Upper lobe of left lung (tissue), 6 donors: ENCODE measurements at regions not wholly inside any gene's neighbourhood (a gene's known extent, or its start where the extent isn't known, plus 50 kb on each side); places are given as distances from the start of the nearest gene placed in this dataset.

Experiments used
- ATAC-seq, 2 donors: fragments of 200-7000 bp; cut with Tn5 transposase; one replicate each; pipeline ENCODE4 v1.9.1; 2022; ENCODE audit warnings: mild to moderate bottlenecking in 2 of 2, moderate library complexity in 2 of 2; ENCODE audit not compliant: low FRiP score in 2 of 2
- DNase-seq, 2 donors: peaks; one replicate each; pipeline ENCODE4 v3.0.0-alpha.2; 2019 to 2020
- H3K27ac ChIP-seq, 4 donors: fragments of 200-600 bp; sonication (generic); one replicate each; pipeline ENCODE4 v1.5.1; 2016 to 2019
- H3K27me3 ChIP-seq, 4 donors: fragments of 200-600 bp; sonication (generic); one replicate each; pipeline ENCODE4 v1.5.1; 2017 to 2019
- H3K36me3 ChIP-seq, 4 donors: fragments of 200-600 bp; sonication (generic); one replicate each; pipeline ENCODE4 v1.5.1; 2016 to 2019
- H3K4me1 ChIP-seq, 4 donors: fragments of 200-600 bp; sonication (generic); one replicate each; pipeline ENCODE4 v1.5.1; 2018 to 2019
- H3K4me3 ChIP-seq, 4 donors: fragments of 200-600 bp; sonication (generic); one replicate each; pipeline ENCODE4 v1.5.1; 2017 to 2019; ENCODE audit warnings: mild to moderate bottlenecking in 2 of 4, moderate library complexity in 1 of 4
- H3K9me3 ChIP-seq, 4 donors: fragments of 200-600 bp; sonication (generic); one replicate each; pipeline ENCODE4 v1.5.1; 2018 to 2019
- EP300 ChIP-seq, 4 donors: sonication (generic); formaldehyde crosslinking; IDR thresholded peaks; one replicate each; pipeline ENCODE4 v1.5.1; 2017; ENCODE audit warnings: antibody characterized with exemption in 4 of 4, control low read depth in 2 of 4
- POLR2A ChIP-seq, 4 donors: fragments of 450-650 bp; IDR thresholded peaks; one replicate each; pipeline ENCODE4 v1.5.1; 2016 to 2017; ENCODE audit warnings: antibody characterized with exemption in 4 of 4, mild to moderate bottlenecking in 2 of 4
- POLR2AphosphoS5 ChIP-seq, 2 donors: sonication (generic); formaldehyde crosslinking; IDR thresholded peaks; one replicate each; pipeline ENCODE4 v1.5.1; 2017; ENCODE audit warnings: antibody characterized with exemption in 2 of 2
- WGBS, 2 donors: methylation state at CpG; one replicate each; pipeline ENCODE4 v1.1.5; 2017 to 2018; 5-methylcytosine and 5-hydroxymethylcytosine counted together
- TF ChIP-seq, protein P1 (sequence below), 6 experiments: fragments of 450-650 bp in 4 of 6; fragments of 200-600 bp in 2 of 6; sonication (generic) in 2 of 6; IDR thresholded peaks; one replicate each; pipeline ENCODE4 v1.5.1; 2016 to 2019; ENCODE audit warnings: antibody characterized with exemption in 6 of 6
- donor health status: DM: no; HTN: no; CAD: no; lungs with moderate emphysema.
- donor health status: DM: no; HTN: yes; CAD: no; lungs with severe emphysema.

GRCh38 chr5:93096561-93096960 lies 484.5 kb downstream of the NR2F1-AS1 start:
- no peak for ATAC-seq
- DNase-seq: no peak
- 52 to 67% methylated on average over 1 of the region's 1 CpG for WGBS, 2 donors

GRCh38 chr5:93092349-93093105 lies 488.5 kb downstream of the NR2F1-AS1 start:
- 74 to 76% methylated on average over 2 of the region's 2 CpGs for WGBS, 2 donors
- TF ChIP-seq POLR2AphosphoS5 (IDR thresholded peaks at IDR 0.05): no peak
- TF ChIP-seq, protein P1, sequence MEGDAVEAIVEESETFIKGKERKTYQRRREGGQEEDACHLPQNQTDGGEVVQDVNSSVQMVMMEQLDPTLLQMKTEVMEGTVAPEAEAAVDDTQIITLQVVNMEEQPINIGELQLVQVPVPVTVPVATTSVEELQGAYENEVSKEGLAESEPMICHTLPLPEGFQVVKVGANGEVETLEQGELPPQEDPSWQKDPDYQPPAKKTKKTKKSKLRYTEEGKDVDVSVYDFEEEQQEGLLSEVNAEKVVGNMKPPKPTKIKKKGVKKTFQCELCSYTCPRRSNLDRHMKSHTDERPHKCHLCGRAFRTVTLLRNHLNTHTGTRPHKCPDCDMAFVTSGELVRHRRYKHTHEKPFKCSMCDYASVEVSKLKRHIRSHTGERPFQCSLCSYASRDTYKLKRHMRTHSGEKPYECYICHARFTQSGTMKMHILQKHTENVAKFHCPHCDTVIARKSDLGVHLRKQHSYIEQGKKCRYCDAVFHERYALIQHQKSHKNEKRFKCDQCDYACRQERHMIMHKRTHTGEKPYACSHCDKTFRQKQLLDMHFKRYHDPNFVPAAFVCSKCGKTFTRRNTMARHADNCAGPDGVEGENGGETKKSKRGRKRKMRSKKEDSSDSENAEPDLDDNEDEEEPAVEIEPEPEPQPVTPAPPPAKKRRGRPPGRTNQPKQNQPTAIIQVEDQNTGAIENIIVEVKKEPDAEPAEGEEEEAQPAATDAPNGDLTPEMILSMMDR (IDR thresholded peaks at IDR 0.05): peak in 1 of 6 experiments; percentile 8

More at GRCh38 chr5:93096561-93096960, 484.5 kb downstream of the NR2F1-AS1 start:
- Histone ChIP-seq H3K27me3 (no peaks in the 10 kb centered on the region), H3K9me3 (no peaks in the 10 kb centered on the region), H3K4me1 (no peaks in the 10 kb centered on the region), H3K36me3 (no peaks in the 10 kb centered on the region), H3K27ac (no peak overlapping the region), H3K4me3 (no peak overlapping the region)
- TF ChIP-seq, protein P1 (IDR thresholded peaks at IDR 0.05): no peak

DNA sequence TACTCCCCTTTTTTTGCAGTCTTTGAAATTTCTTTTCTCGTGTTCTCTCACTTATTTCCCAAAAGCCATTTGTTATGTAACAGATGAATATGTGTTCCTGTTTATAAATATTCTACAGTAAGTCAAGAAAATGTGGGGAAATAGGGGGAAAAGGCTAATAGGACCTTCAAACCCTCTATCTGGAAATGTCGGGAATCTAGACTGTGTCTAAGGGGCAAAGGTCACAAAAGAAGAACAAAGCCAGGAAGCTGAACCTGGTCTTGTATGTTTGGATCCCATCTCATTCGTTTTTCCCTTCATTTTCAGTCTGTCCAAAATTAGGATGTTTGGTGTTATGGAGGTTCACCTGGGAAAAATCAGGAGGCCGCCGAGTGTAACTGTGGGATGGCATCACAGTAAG lies 490.3 kb downstream of the NR2F1-AS1 start:
- Histone ChIP-seq H3K9me3 (no peaks in the 10 kb centered on the region), H3K27me3 (no peaks in the 10 kb centered on the region), H3K4me3 (no peak overlapping the region), H3K27ac (no peak overlapping the region), H3K4me1 (no peaks in the 10 kb centered on the region), H3K36me3 (no peaks in the 10 kb centered on the region)
- ATAC-seq: no peak
- no peak for DNase-seq
- WGBS, 2 donors: 65 to 66% methylated on average over 5 of the region's 5 CpGs
- TF ChIP-seq, protein P1 (IDR thresholded peaks at IDR 0.05): no peak
- no peak for TF ChIP-seq EP300 (IDR thresholded peaks at IDR 0.05)
- TF ChIP-seq POLR2A (IDR thresholded peaks at IDR 0.05): no peak
- no peak for TF ChIP-seq POLR2AphosphoS5 (IDR thresholded peaks at IDR 0.05)

More at GRCh38 chr5:93092349-93093105, 488.5 kb downstream of the NR2F1-AS1 start:
- H3K9me3 ChIP-seq: no peaks in the 10 kb centered on the region
- ATAC-seq: no peak
- no peaks in the 10 kb centered on the region for H3K4me1 ChIP-seq
- no peaks in the 10 kb centered on the region for H3K36me3 ChIP-seq
- no peak overlapping the region for H3K4me3 ChIP-seq
- no peak for DNase-seq
- no peak overlapping the region for H3K27ac ChIP-seq
- H3K27me3 ChIP-seq: no peaks in the 10 kb centered on the region

DNA sequence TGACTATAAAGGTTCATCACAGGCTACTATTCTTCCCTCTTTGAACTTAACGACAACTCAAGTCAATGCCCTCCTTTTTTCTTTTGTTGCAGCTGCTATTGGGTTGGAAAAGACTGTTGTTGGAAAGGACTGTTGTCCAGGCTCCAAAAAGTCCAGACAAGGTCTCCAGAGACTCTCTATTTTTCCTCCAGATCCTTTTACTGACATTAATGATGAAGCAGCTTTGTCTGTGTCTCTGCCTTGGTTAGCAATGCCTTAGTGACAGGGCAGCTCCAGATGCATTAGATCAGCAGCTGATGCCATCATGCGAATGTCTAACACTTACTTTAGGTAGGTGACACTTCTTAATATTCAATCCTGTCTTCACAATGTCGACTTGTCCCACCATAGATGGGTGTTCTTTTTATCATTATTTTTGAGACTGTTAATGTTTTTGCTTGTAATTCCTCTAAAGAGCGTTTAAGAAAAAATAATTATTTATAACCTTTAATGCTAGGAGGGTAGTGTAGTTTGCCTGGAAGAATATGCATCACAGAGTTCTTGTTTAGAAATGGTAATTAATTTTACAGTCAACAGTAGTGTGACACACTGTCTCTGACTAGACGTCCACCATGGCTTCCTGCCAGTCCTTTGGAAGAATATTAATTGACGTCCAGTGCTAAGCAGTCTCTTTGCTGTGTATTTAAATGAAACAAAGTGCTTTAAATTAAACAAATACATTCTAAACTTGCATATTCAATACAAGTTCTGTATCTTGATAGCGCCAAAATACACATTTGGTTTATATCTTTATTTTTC lies 492.2 kb downstream of the NR2F1-AS1 start:
- peak in 1 of 2 donors; percentile 26 for ATAC-seq
- WGBS, 2 donors: 55 to 58% methylated on average over 7 of the region's 7 CpGs
- TF ChIP-seq, protein P1 (IDR thresholded peaks at IDR 0.05): no peak
- TF ChIP-seq EP300 (IDR thresholded peaks at IDR 0.05) (no peak), POLR2AphosphoS5 (IDR thresholded peaks at IDR 0.05) (no peak), POLR2A (IDR thresholded peaks at IDR 0.05) (no peak)
- H3K27ac ChIP-seq: no peak overlapping the region
- DNase-seq: no peak
- H3K4me3 ChIP-seq: no peak overlapping the region
- H3K36me3 ChIP-seq: no peaks in the 10 kb centered on the region
- no peaks in the 10 kb centered on the region for H3K27me3 ChIP-seq
- no peaks in the 10 kb centered on the region for H3K4me1 ChIP-seq
- H3K9me3 ChIP-seq: no peaks in the 10 kb centered on the region
